ENCODE measurements at regions not wholly inside any gene's neighbourhood (a gene's known extent, or its start where the extent isn't known, plus 50 kb on each side); places are given as distances from the start of the nearest gene placed in this dataset.

GRCh38 chr18:67783196-67783946 is 266.9 kb upstream of the DSEL start:
- Histone ChIP-seq H3K4me2 (no peak overlapping the region), H2AFZ (replicated peaks) (peak overlapping the region; percentile 31), H3K36me3 (no peaks in the 10 kb centered on the region)

GRCh38 chr18:67778016-67778415 is 261.5 kb upstream of the DSEL start:
- H3K4me2 ChIP-seq = no peak overlapping the region
- Mint-ChIP-seq H3K4me3 (no peak overlapping the region), H3K27me3 (ENCODE audit: insufficient read depth, low read depth) (no peaks in the 10 kb centered on the region), H3K36me3 (no peaks in the 10 kb centered on the region), H3K27ac (no peak overlapping the region), H3K9me3 (no peaks in the 10 kb centered on the region), H3K4me1 (peaks cover 7% of the 10 kb centered on the region)
- TF ChIP-seq EZH2 (IDR thresholded peaks at IDR 0.05) (no peak), EZH2phosphoT487 (IDR thresholded peaks at IDR 0.05) (no peak)
- TF ChIP-seq, protein P1, sequence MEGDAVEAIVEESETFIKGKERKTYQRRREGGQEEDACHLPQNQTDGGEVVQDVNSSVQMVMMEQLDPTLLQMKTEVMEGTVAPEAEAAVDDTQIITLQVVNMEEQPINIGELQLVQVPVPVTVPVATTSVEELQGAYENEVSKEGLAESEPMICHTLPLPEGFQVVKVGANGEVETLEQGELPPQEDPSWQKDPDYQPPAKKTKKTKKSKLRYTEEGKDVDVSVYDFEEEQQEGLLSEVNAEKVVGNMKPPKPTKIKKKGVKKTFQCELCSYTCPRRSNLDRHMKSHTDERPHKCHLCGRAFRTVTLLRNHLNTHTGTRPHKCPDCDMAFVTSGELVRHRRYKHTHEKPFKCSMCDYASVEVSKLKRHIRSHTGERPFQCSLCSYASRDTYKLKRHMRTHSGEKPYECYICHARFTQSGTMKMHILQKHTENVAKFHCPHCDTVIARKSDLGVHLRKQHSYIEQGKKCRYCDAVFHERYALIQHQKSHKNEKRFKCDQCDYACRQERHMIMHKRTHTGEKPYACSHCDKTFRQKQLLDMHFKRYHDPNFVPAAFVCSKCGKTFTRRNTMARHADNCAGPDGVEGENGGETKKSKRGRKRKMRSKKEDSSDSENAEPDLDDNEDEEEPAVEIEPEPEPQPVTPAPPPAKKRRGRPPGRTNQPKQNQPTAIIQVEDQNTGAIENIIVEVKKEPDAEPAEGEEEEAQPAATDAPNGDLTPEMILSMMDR (IDR thresholded peaks at IDR 0.05) = no peak
- no peaks in the 10 kb centered on the region for H4K20me1 ChIP-seq (ENCODE audit: low read depth)
- no peak overlapping the region for H3K4me3 ChIP-seq
- no peaks in the 10 kb centered on the region for H3K9me3 ChIP-seq (ENCODE audit: low read depth)
- H3F3A ChIP-seq (ENCODE audit: low read depth) = no peaks in the 10 kb centered on the region
- no peaks in the 10 kb centered on the region for H3K36me3 ChIP-seq
- H3K9ac ChIP-seq = no peak overlapping the region
- no peaks in the 10 kb centered on the region for H3K27me3 ChIP-seq
- no peak for DNase-seq (ENCODE audit: low spot score)
- H3K79me2 ChIP-seq (ENCODE audit: low read depth) = no peaks in the 10 kb centered on the region
- H2AFZ ChIP-seq (replicated peaks) = no peak overlapping the region
- no peaks in the 10 kb centered on the region for H3K4me1 ChIP-seq
- no peak overlapping the region for H3K27ac ChIP-seq

More at GRCh38 chr18:67783196-67783946, 266.9 kb upstream of the DSEL start:
- Mint-ChIP-seq H3K27ac (peak overlapping the region; percentile 67), H3K4me1 (peaks cover 17% of the 10 kb centered on the region), H3K9me3 (peaks cover 2% of the 10 kb centered on the region), H3K4me3 (no peak overlapping the region), H3K27me3 (ENCODE audit: insufficient read depth, low read depth) (peaks cover 2% of the 10 kb centered on the region), H3K36me3 (peaks cover 2% of the 10 kb centered on the region)
- Histone ChIP-seq H3K27ac (no peak overlapping the region), H3K4me3 (no peak overlapping the region), H3K27me3 (no peaks in the 10 kb centered on the region), H3F3A (ENCODE audit: low read depth) (no peaks in the 10 kb centered on the region), H3K4me1 (no peaks in the 10 kb centered on the region), H3K79me2 (ENCODE audit: low read depth) (no peaks in the 10 kb centered on the region), H3K9ac (no peak overlapping the region), H3K9me3 (ENCODE audit: low read depth) (no peaks in the 10 kb centered on the region), H4K20me1 (ENCODE audit: low read depth) (no peaks in the 10 kb centered on the region)
- no peak for DNase-seq (ENCODE audit: low spot score)
- TF ChIP-seq, protein P1 (IDR thresholded peaks at IDR 0.05) = no peak
- TF ChIP-seq EZH2phosphoT487 (IDR thresholded peaks at IDR 0.05) (no peak), EZH2 (IDR thresholded peaks at IDR 0.05) (no peak)

DNA sequence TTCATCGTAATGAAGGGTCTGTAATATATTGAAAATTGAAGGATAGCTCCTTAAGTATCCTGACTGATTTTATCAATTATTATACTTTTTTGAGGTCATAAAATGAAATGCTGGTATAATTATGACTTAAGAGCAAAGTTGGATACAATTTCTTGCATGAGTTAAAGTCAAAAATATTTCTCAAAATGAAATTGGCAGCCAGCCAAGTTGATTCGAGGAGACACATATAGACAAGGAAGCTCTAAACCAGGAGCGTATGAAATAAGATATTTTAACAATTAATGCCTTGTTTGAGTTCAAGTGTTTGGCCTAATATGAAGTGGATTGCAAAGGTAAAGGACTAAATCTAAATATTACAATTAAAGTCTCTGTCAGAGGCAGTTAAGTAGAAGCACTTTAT is 260.4 kb upstream of the DSEL start:
- TF ChIP-seq, protein P1 (IDR thresholded peaks at IDR 0.05) = no peak
- TF ChIP-seq EZH2phosphoT487 (IDR thresholded peaks at IDR 0.05) (no peak), EZH2 (IDR thresholded peaks at IDR 0.05) (no peak)
- Histone ChIP-seq H3K4me2 (no peak overlapping the region), H3K9ac (no peak overlapping the region), H3K27ac (no peak overlapping the region), H3F3A (ENCODE audit: low read depth) (no peaks in the 10 kb centered on the region), H3K4me3 (no peak overlapping the region), H2AFZ (replicated peaks) (no peak overlapping the region), H3K9me3 (ENCODE audit: low read depth) (no peaks in the 10 kb centered on the region), H4K20me1 (ENCODE audit: low read depth) (no peaks in the 10 kb centered on the region), H3K27me3 (no peaks in the 10 kb centered on the region), H3K36me3 (no peaks in the 10 kb centered on the region), H3K4me1 (no peaks in the 10 kb centered on the region), H3K79me2 (ENCODE audit: low read depth) (no peaks in the 10 kb centered on the region)
- no peak overlapping the region for H3K27ac Mint-ChIP-seq
- peaks cover 2% of the 10 kb centered on the region for H3K4me1 Mint-ChIP-seq
- no peak for DNase-seq (ENCODE audit: low spot score)
- no peaks in the 10 kb centered on the region for H3K36me3 Mint-ChIP-seq
- H3K27me3 Mint-ChIP-seq (ENCODE audit: insufficient read depth, low read depth) = no peaks in the 10 kb centered on the region
- H3K9me3 Mint-ChIP-seq = no peaks in the 10 kb centered on the region
- H3K4me3 Mint-ChIP-seq = no peak overlapping the region
